Germinal center (tissue), 1 donor: ENCODE measurements at regions not wholly inside any gene's neighbourhood (a gene's known extent, or its start where the extent isn't known, plus 50 kb on each side); places are given as distances from the start of the nearest gene placed in this dataset.

Experiments used
- DNase-seq: peaks from one replicate; pipeline ENCODE4 v3.0.0; 2012; ENCODE audit warnings: mixed read lengths, low spot score

- DNase-seq, result no peak
Measured at GRCh38 chr11:116256215-116256614, 516.6 kb downstream of the BUD13 start.

GRCh38 chr11:116255321-116255953 lies 517.4 kb downstream of the BUD13 start:
- no peak for DNase-seq

GRCh38 chr11:116250155-116250554 lies 522.6 kb downstream of the BUD13 start:
- no peak for DNase-seq

- DNase-seq, result no peak
Measured at GRCh38 chr11:116249561-116249960, 523.2 kb downstream of the BUD13 start.

- DNase-seq, result no peak
Measured at GRCh38 chr11:116244889-116245288, 527.9 kb downstream of the BUD13 start.

GRCh38 chr11:116244439-116244838 lies 528.3 kb downstream of the BUD13 start:
- DNase-seq, result no peak

- no peak for DNase-seq
Measured at GRCh38 chr11:116243991-116244390, 528.8 kb downstream of the BUD13 start.

- no peak for DNase-seq
Measured at GRCh38 chr11:116242006-116242405, 530.8 kb downstream of the BUD13 start.

- no peak for DNase-seq
Measured at GRCh38 chr11:116240710-116241109, 532.1 kb downstream of the BUD13 start.

GRCh38 chr11:116239247-116239646 lies 533.5 kb downstream of the BUD13 start:
- DNase-seq, result no peak

- no peak for DNase-seq
Measured at GRCh38 chr11:116234989-116235568, 537.7 kb downstream of the BUD13 start.

GRCh38 chr11:116233561-116233960 lies 539.2 kb downstream of the BUD13 start:
- DNase-seq, result no peak

- DNase-seq, result no peak
Measured at GRCh38 chr11:116232364-116232828, 540.4 kb downstream of the BUD13 start.

GRCh38 chr11:116231543-116231942 lies 541.2 kb downstream of the BUD13 start:
- no peak for DNase-seq

- DNase-seq, result no peak
Measured at GRCh38 chr11:116230438-116230837, 542.3 kb downstream of the BUD13 start.

- DNase-seq, result no peak
Measured at GRCh38 chr11:116229236-116229970, 543.4 kb downstream of the BUD13 start.

- DNase-seq, result no peak
Measured at GRCh38 chr11:116226731-116227130, 546.1 kb downstream of the BUD13 start.

- no peak for DNase-seq
Measured at GRCh38 chr11:116225784-116226585, 546.8 kb downstream of the BUD13 start.

GRCh38 chr11:116225236-116225635 lies 547.6 kb downstream of the BUD13 start:
- DNase-seq, result no peak

GRCh38 chr11:116224889-116225200 lies 547.9 kb downstream of the BUD13 start:
- DNase-seq, result no peak

GRCh38 chr11:116224154-116224888 lies 548.5 kb downstream of the BUD13 start:
- DNase-seq, result peak; percentile 34

- DNase-seq, result no peak
Measured at GRCh38 chr11:116221351-116221750, 551.4 kb downstream of the BUD13 start.
